K562 (cell line): ENCODE measurements at regions not wholly inside any gene's neighbourhood (a gene's known extent, or its start where the extent isn't known, plus 50 kb on each side); places are given as distances from the start of the nearest gene placed in this dataset.
A peak's percentile ranks its signal among the peaks of the same experiment; 100 is the strongest.

Experiments
- ATAC-seq: fragments of 200-7000 bp; cut with Tn5 transposase; 3 replicates; pipeline ENCODE4 v1.9.1; 2020; ENCODE audit warnings: moderate library complexity
- BruUV-seq: library from RNA; stranded (reverse); fragments of 400-500 nt; replicated peaks from 2 replicates; lab custom pipeline; 2021; lab: Mats Ljungman, UMichigan
- CTCF ChIA-PET: fragments of 300-600 bp; formaldehyde crosslinking; extraction: SDS; loops from one replicate; lab custom pipeline; 2021; ENCODE audit warnings: low intra/inter-chr PET ratio; lab: Yijun Ruan, JAX
- POLR2A ChIA-PET: fragments of 300-600, 350-650 bp; sonication (Branson Sonifier 250); formaldehyde crosslinking; extraction: SDS; loops from one replicate; lab custom pipeline; 2021; ENCODE audit warnings: antibody characterized with exemption, inconsistent platforms; lab: Yijun Ruan, JAX
- DNase-seq, 4 experiments: peaks; one replicate each; pipeline versions ENCODE4 v3.0.0 to v3.0.0-alpha.2; 2011 to 2018; ENCODE audit warnings: low spot score in 3 of 4, mixed read lengths in 3 of 4; ENCODE audit errors: extremely low read depth in 1 of 4
- FAIRE-seq: peaks from 2 replicates; lab custom pipeline; 2011; peaks lifted over from hg19 to GRCh38; lab: Jason Lieb, UNC
- H2AFZ ChIP-seq: 2 replicates; pipeline ENCODE4 v1.6.0; 2011; ENCODE audit warnings: low read depth, low read length, control low read depth, inconsistent platforms
- H3K27ac ChIP-seq: fragments of 200-600 bp; 3 replicates; pipeline ENCODE4 v1.8.0; 2011; ENCODE audit warnings: low read depth, mild to moderate bottlenecking, control low read depth, inconsistent platforms, low read length, moderate library complexity, mixed read lengths; ENCODE audit errors: extremely low read depth
- H3K27me3 ChIP-seq, 2 experiments: fragments of 300-600 bp in 1 of 2; 2 replicates in 1 of 2; 3 replicates in 1 of 2; pipeline versions ENCODE4 v1.6.0 to v1.8.0; 2011; ENCODE audit warnings: inconsistent platforms in 2 of 2, low read length in 2 of 2, mild to moderate bottlenecking in 1 of 2, mixed read lengths in 1 of 2, moderate library complexity in 1 of 2; ENCODE audit not compliant: control insufficient read depth in 2 of 2, insufficient read depth in 2 of 2
- H3K36me3 ChIP-seq: fragments of 300-600 bp; 3 replicates; pipeline ENCODE4 v1.8.0; 2011; ENCODE audit warnings: mild to moderate bottlenecking, low read length, inconsistent platforms; ENCODE audit not compliant: control insufficient read depth, insufficient read depth
- H3K4me1 ChIP-seq, 2 experiments: fragments of 200-600 bp in 1 of 2; replicated peaks in 1 of 2; 2 replicates in 1 of 2; 3 replicates in 1 of 2; pipeline versions ENCODE4 v1.5.1 to v1.8.0; 2011; ENCODE audit warnings: inconsistent platforms in 2 of 2, low read length in 2 of 2, mild to moderate bottlenecking in 1 of 2, mixed read lengths in 1 of 2, moderate library complexity in 1 of 2; ENCODE audit not compliant: control insufficient read depth in 2 of 2, insufficient read depth in 2 of 2
- H3K4me2 ChIP-seq: 2 replicates; pipeline ENCODE4 v1.6.1; 2011; ENCODE audit warnings: low read length, control low read depth, inconsistent platforms, mixed read lengths; ENCODE audit not compliant: insufficient read depth
- H3K4me3 ChIP-seq: fragments of 200-600 bp; sonication (generic), shearing (Covaris generic); 2 replicates; pipeline ENCODE4 v1.5.1; 2016; ENCODE audit warnings: control low read depth, inconsistent platforms
- H3K79me2 ChIP-seq: fragments of 200-600 bp; 3 replicates; pipeline ENCODE4 v1.8.0; 2011; ENCODE audit warnings: low read length, inconsistent platforms; ENCODE audit not compliant: control insufficient read depth, insufficient read depth
- H3K9ac ChIP-seq, 2 experiments: 2 replicates each; pipeline versions ENCODE4 v1.6.0 to v1.6.1; 2011; ENCODE audit warnings: low read depth in 2 of 2, low read length in 2 of 2, control low read depth in 1 of 2, inconsistent platforms in 1 of 2, mild to moderate bottlenecking in 1 of 2, mixed read lengths in 1 of 2; ENCODE audit not compliant: insufficient read depth in 1 of 2
- H3K9me1 ChIP-seq: one replicate; pipeline ENCODE4 v1.6.0; 2011; ENCODE audit warnings: inconsistent platforms, mild to moderate bottlenecking, low read length, moderate library complexity; ENCODE audit not compliant: control insufficient read depth, insufficient read depth
- H3K9me3 ChIP-seq: replicated peaks from 2 replicates; pipeline ENCODE4 v1.5.1; 2011; ENCODE audit warnings: low read depth, low read length, inconsistent platforms; ENCODE audit not compliant: control insufficient read depth, insufficient read depth
- H4K20me1 ChIP-seq: replicated peaks from 2 replicates; pipeline ENCODE4 v1.6.1; 2011; ENCODE audit warnings: low read length, inconsistent platforms, mixed read lengths; ENCODE audit not compliant: control insufficient read depth, insufficient read depth
- CHD2 ChIP-seq: IDR thresholded peaks from 2 replicates; pipeline ENCODE4 v1.6.1; 2011; ENCODE audit warnings: low read depth, low read length
- ILF3 ChIP-seq: fragments of 450-650 bp; IDR thresholded peaks from 2 replicates; pipeline ENCODE4 v1.6.1; 2018; ENCODE audit warnings: antibody characterized with exemption, mild to moderate bottlenecking, moderate library complexity, borderline replicate concordance
- NEUROD1 ChIP-seq: fragments of 150-350 bp; IDR thresholded peaks from 2 replicates; pipeline ENCODE4 v1.6.1; 2014; ENCODE audit warnings: borderline replicate concordance, low read length, low read depth; ENCODE audit not compliant: partially characterized antibody
- PKNOX1 ChIP-seq: fragments of 450-650 bp; IDR thresholded peaks from 2 replicates; pipeline ENCODE4 v1.6.1; 2016
- SREBF1 ChIP-seq: fragments of 150-350 bp; IDR thresholded peaks from 2 replicates; pipeline ENCODE4 v1.6.1; 2014; ENCODE audit warnings: antibody characterized with exemption, low read depth, low read length, borderline replicate concordance
- STAT5A ChIP-seq: IDR thresholded peaks from 2 replicates; pipeline ENCODE4 v1.6.1; 2012; ENCODE audit warnings: low read length, inconsistent platforms, borderline replicate concordance
- ZNF766 ChIP-seq: fragments of 200-800 bp; sonication (Bioruptor generic); conservative IDR thresholded peaks from 2 replicates; pipeline ENCODE4 v1.6.1; 2016; ENCODE audit warnings: missing genetic modification characterization, missing compliant biosample characterization
- WGBS: fragments of 100-300 bp; shearing (Covaris generic); methylation state at CpG from one replicate; pipeline ENCODE4 v1.1.6; 2016; ENCODE audit warnings: low coverage, mixed read lengths; ENCODE audit not compliant: insufficient coverage; ENCODE audit errors: missing lambda C conversion rate; 5-methylcytosine and 5-hydroxymethylcytosine counted together
- in situ Hi-C: fragments of 300-500 bp; cut with MboI; formaldehyde crosslinking; loops from 4 replicates; pipeline ENCODE4 v1.15.0; 2018; ENCODE audit warnings: inconsistent platforms, mixed read lengths
- intact Hi-C: fragments of 100-400 bp; cut with micrococcal nuclease; formaldehyde crosslinking; loops from 2 replicates; pipeline ENCODE4 v1.14.2; 2022
- TF ChIP-seq, protein P1 (sequence below), 3 experiments: fragments of 200-800 bp in 1 of 3; sonication (Bioruptor generic) in 1 of 3; sonication (generic) in 1 of 3; formaldehyde crosslinking in 1 of 3; IDR thresholded peaks; 2 replicates each; pipeline versions ENCODE4 v1.6.1 to v1.8.0; 2016 to 2022; ENCODE audit warnings: mild to moderate bottlenecking in 2 of 3, missing compliant biosample characterization in 2 of 3, missing genetic modification characterization in 2 of 3, missing genetic modification reagents in 1 of 3
- TF ChIP-seq, protein P2 (sequence below): IDR thresholded peaks from 2 replicates; pipeline ENCODE4 v1.6.1; 2011; ENCODE audit not compliant: insufficient read length; ENCODE audit errors: extremely low read depth
- TF ChIP-seq, protein P3 (sequence below): fragments of 250-450 bp; sonication (Bioruptor Pico); IDR thresholded peaks from 2 replicates; pipeline ENCODE4 v1.5.0; 2020; ENCODE audit warnings: mild to moderate bottlenecking, borderline replicate concordance

- TF ChIP-seq PKNOX1 (peak; percentile 60; the same call in 1 of the 2 replicates), ZNF766 (CRISPR knock-in tag) (0 out of 2 replicates have a peak, but pooled peaks have one; percentile 35), CHD2 (peak; percentile 25; the same call in 1 of the 2 replicates), NEUROD1 (peak; percentile 75)
- TF ChIP-seq, all 486 proteins: peak for 13
Observed at GRCh38 chr21:43352568-43353281, 74.2 kb downstream of the SIK1 start (continued).

GRCh38 chr21:43352154-43352537, 74.8 kb downstream of the SIK1 start:
- Histone ChIP-seq H3K9me1 (no peaks in the 10 kb centered on the region), H3K79me2 (no peaks in the 10 kb centered on the region), H3K4me3 (no peak overlapping the region), H4K20me1 (peaks cover 4% of the 10 kb centered on the region; the same call in 1 of the 2 replicates), H3K9me3 (no peaks in the 10 kb centered on the region), H3K27me3 (peaks cover 47 to 88% of the 10 kb centered on the region in 2 experiments), H3K27ac (no peak overlapping the region), H3K4me2 (no peak overlapping the region), H3K9ac (no peak overlapping the region), H3K36me3 (no peaks in the 10 kb centered on the region), H2AFZ (no peak overlapping the region), H3K4me1 (peaks cover 0 to 12% of the 10 kb centered on the region in 2 experiments; a peak in 1 of 5 replicates)
- ChIA-PET POLR2A (no interaction called here), CTCF (no interaction called here)
- in situ Hi-C loops (no loop called here), intact Hi-C loops (no loop called here)
- 7% methylated on average over 8 of the region's 8 CpGs for WGBS
- TF ChIP-seq, protein P1, sequence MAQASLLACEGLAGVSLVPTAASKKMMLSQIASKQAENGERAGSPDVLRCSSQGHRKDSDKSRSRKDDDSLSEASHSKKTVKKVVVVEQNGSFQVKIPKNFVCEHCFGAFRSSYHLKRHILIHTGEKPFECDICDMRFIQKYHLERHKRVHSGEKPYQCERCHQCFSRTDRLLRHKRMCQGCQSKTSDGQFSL (CRISPR knock-in tag; IDR thresholded peaks at IDR 0.05): no peak
- TF ChIP-seq, protein P1 (tag; IDR thresholded peaks at IDR 0.05): no peak
- TF ChIP-seq SREBF1: no peak
- no peak for TF ChIP-seq ILF3
- TF ChIP-seq, protein P2, sequence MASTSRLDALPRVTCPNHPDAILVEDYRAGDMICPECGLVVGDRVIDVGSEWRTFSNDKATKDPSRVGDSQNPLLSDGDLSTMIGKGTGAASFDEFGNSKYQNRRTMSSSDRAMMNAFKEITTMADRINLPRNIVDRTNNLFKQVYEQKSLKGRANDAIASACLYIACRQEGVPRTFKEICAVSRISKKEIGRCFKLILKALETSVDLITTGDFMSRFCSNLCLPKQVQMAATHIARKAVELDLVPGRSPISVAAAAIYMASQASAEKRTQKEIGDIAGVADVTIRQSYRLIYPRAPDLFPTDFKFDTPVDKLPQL: no peak
- TF ChIP-seq STAT5A: no peak
- TF ChIP-seq, protein P3, sequence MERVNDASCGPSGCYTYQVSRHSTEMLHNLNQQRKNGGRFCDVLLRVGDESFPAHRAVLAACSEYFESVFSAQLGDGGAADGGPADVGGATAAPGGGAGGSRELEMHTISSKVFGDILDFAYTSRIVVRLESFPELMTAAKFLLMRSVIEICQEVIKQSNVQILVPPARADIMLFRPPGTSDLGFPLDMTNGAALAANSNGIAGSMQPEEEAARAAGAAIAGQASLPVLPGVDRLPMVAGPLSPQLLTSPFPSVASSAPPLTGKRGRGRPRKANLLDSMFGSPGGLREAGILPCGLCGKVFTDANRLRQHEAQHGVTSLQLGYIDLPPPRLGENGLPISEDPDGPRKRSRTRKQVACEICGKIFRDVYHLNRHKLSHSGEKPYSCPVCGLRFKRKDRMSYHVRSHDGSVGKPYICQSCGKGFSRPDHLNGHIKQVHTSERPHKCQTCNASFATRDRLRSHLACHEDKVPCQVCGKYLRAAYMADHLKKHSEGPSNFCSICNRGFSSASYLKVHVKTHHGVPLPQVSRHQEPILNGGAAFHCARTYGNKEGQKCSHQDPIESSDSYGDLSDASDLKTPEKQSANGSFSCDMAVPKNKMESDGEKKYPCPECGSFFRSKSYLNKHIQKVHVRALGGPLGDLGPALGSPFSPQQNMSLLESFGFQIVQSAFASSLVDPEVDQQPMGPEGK (CRISPR knock-in tag): no peak
- FAIRE-seq: no peak
- no peak for DNase-seq
- no TSS peak for BruUV-seq
- ATAC-seq: no peak
